Uterus (tissue), 2 donors: ENCODE measurements at regions not wholly inside any gene's neighbourhood (a gene's known extent, or its start where the extent isn't known, plus 50 kb on each side); places are given as distances from the start of the nearest gene placed in this dataset.

ENCODE experiments used
- POLR2A ChIP-seq, 2 donors: fragments of 450-650 bp; IDR thresholded peaks; one replicate each; pipeline ENCODE4 v1.6.1; 2016; ENCODE audit warnings: antibody characterized with exemption in 2 of 2, mild to moderate bottlenecking in 1 of 2, moderate library complexity in 1 of 2
- TF ChIP-seq, protein P1 (sequence below), 4 experiments: fragments of 200-600 bp in 2 of 4; fragments of 450-650 bp in 2 of 4; sonication (generic) in 2 of 4; IDR thresholded peaks; one replicate each; pipeline ENCODE4 v1.5.1; 2016 to 2019; ENCODE audit warnings: antibody characterized with exemption in 4 of 4, mild to moderate bottlenecking in 2 of 4, moderate library complexity in 1 of 4

DNA sequence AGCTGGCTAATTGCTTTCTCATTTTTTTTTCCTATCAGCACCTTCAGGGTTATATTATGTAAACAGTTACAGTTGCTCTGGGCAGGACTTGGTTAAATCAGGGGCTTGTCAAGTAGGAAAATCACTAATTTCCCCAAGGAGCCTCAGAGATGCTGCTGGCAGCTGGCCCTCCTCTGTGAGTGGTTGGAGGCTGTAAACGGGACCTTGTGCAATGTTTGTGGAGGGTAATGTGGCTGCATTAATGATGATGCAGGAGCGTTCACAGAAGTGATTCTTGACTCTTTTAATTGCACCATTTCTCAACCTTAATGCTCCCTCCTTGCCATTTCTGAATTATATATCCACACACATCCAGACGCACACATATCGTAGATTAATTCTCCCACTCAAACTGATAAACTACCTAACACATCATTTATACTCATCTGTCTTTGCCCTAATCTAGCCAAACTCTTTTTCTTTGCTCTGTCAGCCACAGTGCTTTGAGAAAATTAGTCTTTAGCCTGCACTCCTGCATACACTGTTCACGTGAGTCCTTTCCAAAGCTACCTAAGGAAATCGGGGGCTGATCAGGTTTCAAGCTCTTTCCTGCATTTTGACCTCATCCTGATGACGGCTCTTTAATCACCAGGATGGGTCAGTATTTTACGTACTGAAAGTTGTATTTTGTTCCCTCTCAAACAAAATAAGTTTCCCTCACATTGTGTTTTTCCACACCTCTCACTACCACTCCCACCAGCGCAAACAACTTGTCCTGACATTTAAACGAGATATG is 154.4 kb upstream of the PIRT start:
- TF ChIP-seq POLR2A (IDR thresholded peaks at IDR 0.05), result no peak
- TF ChIP-seq, protein P1, sequence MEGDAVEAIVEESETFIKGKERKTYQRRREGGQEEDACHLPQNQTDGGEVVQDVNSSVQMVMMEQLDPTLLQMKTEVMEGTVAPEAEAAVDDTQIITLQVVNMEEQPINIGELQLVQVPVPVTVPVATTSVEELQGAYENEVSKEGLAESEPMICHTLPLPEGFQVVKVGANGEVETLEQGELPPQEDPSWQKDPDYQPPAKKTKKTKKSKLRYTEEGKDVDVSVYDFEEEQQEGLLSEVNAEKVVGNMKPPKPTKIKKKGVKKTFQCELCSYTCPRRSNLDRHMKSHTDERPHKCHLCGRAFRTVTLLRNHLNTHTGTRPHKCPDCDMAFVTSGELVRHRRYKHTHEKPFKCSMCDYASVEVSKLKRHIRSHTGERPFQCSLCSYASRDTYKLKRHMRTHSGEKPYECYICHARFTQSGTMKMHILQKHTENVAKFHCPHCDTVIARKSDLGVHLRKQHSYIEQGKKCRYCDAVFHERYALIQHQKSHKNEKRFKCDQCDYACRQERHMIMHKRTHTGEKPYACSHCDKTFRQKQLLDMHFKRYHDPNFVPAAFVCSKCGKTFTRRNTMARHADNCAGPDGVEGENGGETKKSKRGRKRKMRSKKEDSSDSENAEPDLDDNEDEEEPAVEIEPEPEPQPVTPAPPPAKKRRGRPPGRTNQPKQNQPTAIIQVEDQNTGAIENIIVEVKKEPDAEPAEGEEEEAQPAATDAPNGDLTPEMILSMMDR (IDR thresholded peaks at IDR 0.05), result no peak
